HCT116 (cell line): ENCODE measurements at regions not wholly inside any gene's neighbourhood (a gene's known extent, or its start where the extent isn't known, plus 50 kb on each side); places are given as distances from the start of the nearest gene placed in this dataset.

Source experiments
- ATAC-seq: fragments of 200-7000 bp; cut with Tn5 transposase; 2 replicates; pipeline ENCODE4 v1.9.1; 2020; ENCODE audit warnings: mild to moderate bottlenecking, moderate library complexity
- BruUV-seq: library from RNA; stranded (reverse); fragments of 400-500 nt; replicated peaks from 2 replicates; lab custom pipeline; 2021; lab: Mats Ljungman, UMichigan
- CTCF ChIA-PET: fragments of 300-600 bp; sonication (Branson Sonifier 250); formaldehyde crosslinking; loops from one replicate; lab custom pipeline; 2021; ENCODE audit warnings: antibody characterized with exemption; lab: Charles Lee
- POLR2A ChIA-PET: fragments of 300-600, 350-600 bp; sonication (Branson Sonifier 250); formaldehyde crosslinking; loops from one replicate; lab custom pipeline; 2021; ENCODE audit warnings: antibody characterized with exemption; lab: Charles Lee
- RAD21 ChIA-PET, 2 experiments: fragments of 300-600 bp; sonication (Branson Sonifier 250); formaldehyde crosslinking; loops; one replicate each; lab custom pipeline; 2023; ENCODE audit warnings: low total read pairs in 2 of 2; ENCODE audit not compliant: uncharacterized antibody in 2 of 2, unreplicated experiment in 2 of 2, low non-redundant PET in 1 of 2; lab: Charles Lee
- DNase-seq: peaks from one replicate; pipeline ENCODE4 v3.0.0-alpha.2; 2010; ENCODE audit warnings: low read depth, low spot score
- H2AFZ ChIP-seq: fragments of 200-600 bp; shearing (Covaris generic), sonication (generic); 2 replicates; pipeline ENCODE4 v1.6.1; 2017; ENCODE audit warnings: low read depth, mixed run types, mixed read lengths, antibody characterized with exemption, low read length; ENCODE audit not compliant: poor library complexity, severe bottlenecking
- H3K27ac ChIP-seq: 2 replicates; pipeline ENCODE4 v1.5.1; 2012; ENCODE audit warnings: low read depth, low read length
- H3K27me3 ChIP-seq: fragments of 200-600 bp; sonication (generic); 2 replicates; pipeline ENCODE4 v1.6.1; 2016; ENCODE audit warnings: mixed run types, low read length, mixed read lengths; ENCODE audit not compliant: insufficient read depth
- H3K36me3 ChIP-seq, 2 experiments: fragments of 200-500 bp in 1 of 2; fragments of 200-600 bp in 1 of 2; sonication (Bioruptor generic) in 1 of 2; sonication (generic) in 1 of 2; 2 replicates each; pipeline versions ENCODE4 v1.5.1 to v1.6.1; 2014 to 2016; ENCODE audit warnings: low read length in 2 of 2, inconsistent platforms in 1 of 2, mixed read lengths in 1 of 2, mixed run types in 1 of 2; ENCODE audit not compliant: insufficient read depth in 2 of 2, control insufficient read depth in 1 of 2
- H3K4me1 ChIP-seq, 2 experiments: fragments of 200-600 bp in 1 of 2; sonication (generic) in 1 of 2; 2 replicates each; pipeline versions ENCODE4 v1.5.1 to v1.6.1; 2012 to 2017; ENCODE audit warnings: low read length in 2 of 2, inconsistent platforms in 1 of 2, mild to moderate bottlenecking in 1 of 2, mixed read lengths in 1 of 2, mixed run types in 1 of 2, moderate library complexity in 1 of 2; ENCODE audit not compliant: insufficient read depth in 2 of 2, control insufficient read depth in 1 of 2
- H3K4me2 ChIP-seq: fragments of 200-600 bp; sonication (generic); 2 replicates; pipeline ENCODE4 v1.6.1; 2017; ENCODE audit warnings: mixed run types, low read length, mixed read lengths
- H3K4me3 ChIP-seq, 2 experiments: fragments of 200-600 bp in 1 of 2; sonication (generic) in 1 of 2; replicated peaks in 1 of 2; 2 replicates each; pipeline ENCODE4 v1.5.1; 2011 to 2016; ENCODE audit warnings: low read length in 2 of 2, control low read depth in 1 of 2, low read depth in 1 of 2, mild to moderate bottlenecking in 1 of 2, mixed read lengths in 1 of 2, mixed run types in 1 of 2
- H3K79me2 ChIP-seq: fragments of 200-600 bp; sonication (generic); 2 replicates; pipeline ENCODE4 v1.6.1; 2017; ENCODE audit warnings: mild to moderate bottlenecking, mixed run types, low read length, moderate library complexity, mixed read lengths; ENCODE audit not compliant: insufficient read depth
- H3K9ac ChIP-seq: fragments of 200-600 bp; sonication (generic); 2 replicates; pipeline ENCODE4 v1.6.1; 2016; ENCODE audit warnings: low read length, mixed read lengths
- H3K9me2 ChIP-seq: fragments of 200-600 bp; sonication (generic), shearing (Covaris generic); 2 replicates; pipeline ENCODE4 v1.6.1; 2017; ENCODE audit warnings: mixed run types, mild to moderate bottlenecking, moderate library complexity; ENCODE audit not compliant: insufficient read depth
- H3K9me3 ChIP-seq, 2 experiments: fragments of 200-500 bp in 1 of 2; fragments of 200-600 bp in 1 of 2; sonication (Bioruptor generic) in 1 of 2; sonication (generic) in 1 of 2; 2 replicates each; pipeline ENCODE4 v1.6.1; 2014 to 2017; ENCODE audit warnings: low read length in 2 of 2, mixed read lengths in 2 of 2, inconsistent platforms in 1 of 2, low read depth in 1 of 2, mild to moderate bottlenecking in 1 of 2, mixed run types in 1 of 2, moderate library complexity in 1 of 2; ENCODE audit not compliant: control insufficient read depth in 1 of 2, insufficient read depth in 1 of 2
- H4K20me1 ChIP-seq: fragments of 200-600 bp; sonication (generic), shearing (Covaris generic); 2 replicates; pipeline ENCODE4 v1.6.1; 2017; ENCODE audit warnings: mixed run types, mild to moderate bottlenecking, moderate library complexity; ENCODE audit not compliant: insufficient read depth
- CBX3 ChIP-seq: IDR thresholded peaks from 2 replicates; pipeline ENCODE4 v1.6.1; 2012; ENCODE audit warnings: low read depth
- CEBPB ChIP-seq: IDR thresholded peaks from 2 replicates; pipeline ENCODE4 v1.6.1; 2012; ENCODE audit warnings: low read depth
- CTCF ChIP-seq, 3 experiments: fragments of 200-600 bp in 1 of 3; sonication (generic) in 1 of 3; IDR thresholded peaks in 2 of 3; conservative IDR thresholded peaks in 1 of 3; 2 replicates each; pipeline ENCODE4 v1.5.1; 2012 to 2017; ENCODE audit warnings: low read depth in 2 of 3, low read length in 2 of 3, antibody characterized with exemption in 1 of 3, borderline replicate concordance in 1 of 3, control low read depth in 1 of 3, mild to moderate bottlenecking in 1 of 3, mixed read lengths in 1 of 3, mixed run types in 1 of 3, moderate library complexity in 1 of 3; ENCODE audit not compliant: insufficient read depth in 1 of 3
- ELF1 ChIP-seq: IDR thresholded peaks from 2 replicates; pipeline ENCODE4 v1.6.1; 2012; ENCODE audit warnings: low read depth, borderline replicate concordance
- FOSL1 ChIP-seq: IDR thresholded peaks from 2 replicates; pipeline ENCODE4 v1.6.1; 2012; ENCODE audit warnings: low read depth
- POLR2A ChIP-seq: IDR thresholded peaks from 2 replicates; pipeline ENCODE4 v1.7.0; 2011; ENCODE audit warnings: borderline replicate concordance; ENCODE audit not compliant: insufficient read depth, insufficient read length; ENCODE audit errors: extremely low read depth
- RAD21 ChIP-seq: IDR thresholded peaks from 2 replicates; pipeline ENCODE4 v1.6.1; 2012; ENCODE audit warnings: low read depth, mild to moderate bottlenecking
- REST ChIP-seq: IDR thresholded peaks from 2 replicates; pipeline ENCODE4 v1.6.1; 2012; ENCODE audit warnings: low read depth
- SIN3A ChIP-seq: IDR thresholded peaks from 2 replicates; pipeline ENCODE4 v1.6.1; 2012; ENCODE audit warnings: low read depth
- SRF ChIP-seq: IDR thresholded peaks from 2 replicates; pipeline ENCODE4 v1.6.1; 2012; ENCODE audit warnings: low read depth
- YY1 ChIP-seq: IDR thresholded peaks from 2 replicates; pipeline ENCODE4 v1.6.1; 2011; ENCODE audit warnings: low read length, low read depth, moderate library complexity, mild to moderate bottlenecking; ENCODE audit not compliant: insufficient replicate concordance; ENCODE audit errors: extremely low read depth
- ZBTB33 ChIP-seq: IDR thresholded peaks from 2 replicates; pipeline ENCODE4 v1.6.1; 2011; ENCODE audit warnings: mild to moderate bottlenecking, low read length, moderate library complexity; ENCODE audit not compliant: insufficient replicate concordance; ENCODE audit errors: extremely low read depth
- intact Hi-C: fragments of 100-400 bp; cut with micrococcal nuclease; formaldehyde crosslinking; loops from 2 replicates; pipeline ENCODE4 v1.10.0; 2022

GRCh38 chr5:91538179-91538578 lies 155.1 kb upstream of the ARRDC3 start:
- CTCF ChIA-PET: no interaction called here
- H3K27ac ChIP-seq: no peak overlapping the region
- intact Hi-C loops: no loop called here
- no peak for TF ChIP-seq REST
- no peak for TF ChIP-seq CEBPB
- TF ChIP-seq ZBTB33: no peak
- no peak for TF ChIP-seq POLR2A
- no peak for TF ChIP-seq SIN3A
- no peak for TF ChIP-seq YY1
- TF ChIP-seq ELF1: no peak
- TF ChIP-seq FOSL1: no peak
- TF ChIP-seq CTCF (IDR thresholded peaks at IDR 0.05 in 2 of 3, conservative IDR thresholded peaks at IDR 0.05 in 1 of 3; ENCODE audit: borderline replicate concordance in 1 of 3, insufficient read depth in 1 of 3, low read depth in 2 of 3, low read length in 2 of 3): no peak
- no peak for TF ChIP-seq RAD21
- TF ChIP-seq CBX3: no peak
- TF ChIP-seq SRF: no peak
- TF ChIP-seq, all 23 proteins: peak for 0
- Histone ChIP-seq H3K36me3 (no peaks in the 10 kb centered on the region), H3K9me3 (no peaks in the 10 kb centered on the region), H3K79me2 (no peaks in the 10 kb centered on the region), H3K4me2 (no peak overlapping the region), H3K27me3 (no peaks in the 10 kb centered on the region), H3K4me3 (no peak overlapping the region), H3K9me2 (no peaks in the 10 kb centered on the region), H3K4me1 (0 out of 4 replicates have a peak, but pooled peaks cover 0 to 3% of the 10 kb centered on the region in 2 experiments), H4K20me1 (no peaks in the 10 kb centered on the region), H3K9ac (no peak overlapping the region), H2AFZ (no peak overlapping the region)
- no TSS peak for BruUV-seq
- RAD21 ChIA-PET: no interaction called here
- ATAC-seq: no peak
- POLR2A ChIA-PET: no interaction called here
- DNase-seq: no peak
